ENCODE measurements at regions not wholly inside any gene's neighbourhood (a gene's known extent, or its start where the extent isn't known, plus 50 kb on each side); places are given as distances from the start of the nearest gene placed in this dataset.

- H4K20me1 ChIP-seq (ENCODE audit: control insufficient read depth, extremely low read depth, insufficient read depth, low read length) = no peaks in the 10 kb centered on the region
- H3K4me1 ChIP-seq (ENCODE audit: control insufficient read depth, extremely low read depth, insufficient read depth, low read length) = no peaks in the 10 kb centered on the region
- H3K9me3 ChIP-seq (ENCODE audit: control insufficient read depth, low read depth, low read length) = peaks cover 4% of the 10 kb centered on the region
- H3K79me2 ChIP-seq (ENCODE audit: control insufficient read depth, insufficient read depth, low read length) = no peaks in the 10 kb centered on the region
- H3K4me3 ChIP-seq (ENCODE audit: control insufficient read depth in 2 of 3, extremely low read depth in 1 of 3, insufficient read depth in 2 of 3, low read depth in 1 of 3, low read length in 3 of 3) = no peak overlapping the region
- FAIRE-seq (no peak), DNase-seq (ENCODE audit: low read depth, low spot score) (no peak)
- no peak overlapping the region for H2AFZ ChIP-seq (ENCODE audit: control insufficient read depth, low read length)
- no peak overlapping the region for H3K27ac ChIP-seq (ENCODE audit: control insufficient read depth, insufficient read depth, low read length)
- dilution Hi-C loops (cut with MboI; ENCODE audit: extremely low pct_ligation_motif_present, low sequenced_read_pairs) = no loop called here
- no peak for TF ChIP-seq EZH2 (IDR thresholded peaks at IDR 0.05; ENCODE audit: low read length)
- no peak for TF ChIP-seq CTCF (optimal IDR thresholded peaks at IDR 0.05 in 1 of 3, IDR thresholded peaks at IDR 0.05 in 1 of 3, conservative IDR thresholded peaks at IDR 0.05 in 1 of 3; ENCODE audit: extremely low read depth in 1 of 3, insufficient read depth in 2 of 3, low read length in 3 of 3)
- no peaks in the 10 kb centered on the region for H3K36me3 ChIP-seq (ENCODE audit: control insufficient read depth in 2 of 2, extremely low read depth in 1 of 2, insufficient read depth in 2 of 2, low read length in 2 of 2)
- no peaks in the 10 kb centered on the region for H3K27me3 ChIP-seq (ENCODE audit: control insufficient read depth, extremely low read depth, insufficient read depth, low read length)
- no peak overlapping the region for H3K4me2 ChIP-seq (ENCODE audit: control insufficient read depth, extremely low read depth, insufficient read depth, low read depth, low read length)
- no peak overlapping the region for H3K9ac ChIP-seq (ENCODE audit: control insufficient read depth, extremely low read depth, insufficient read depth, low read length)
- H3K9me1 ChIP-seq (ENCODE audit: control insufficient read depth, extremely low read depth, insufficient read depth, low read length) = no peaks in the 10 kb centered on the region
Observed at GRCh38 chr10:130456616-130457015, 320.4 kb downstream of the GLRX3 start.

GRCh38 chr10:130458509-130458908 lies 322.3 kb downstream of the GLRX3 start:
- Histone ChIP-seq H3K36me3 (ENCODE audit: control insufficient read depth in 2 of 2, extremely low read depth in 1 of 2, insufficient read depth in 2 of 2, low read length in 2 of 2) (no peaks in the 10 kb centered on the region), H4K20me1 (ENCODE audit: control insufficient read depth, extremely low read depth, insufficient read depth, low read length) (no peaks in the 10 kb centered on the region), H3K9ac (ENCODE audit: control insufficient read depth, extremely low read depth, insufficient read depth, low read length) (no peak overlapping the region), H3K27ac (ENCODE audit: control insufficient read depth, insufficient read depth, low read length) (no peak overlapping the region), H3K9me1 (ENCODE audit: control insufficient read depth, extremely low read depth, insufficient read depth, low read length) (no peaks in the 10 kb centered on the region), H3K4me1 (ENCODE audit: control insufficient read depth, extremely low read depth, insufficient read depth, low read length) (no peaks in the 10 kb centered on the region), H3K9me3 (ENCODE audit: control insufficient read depth, low read depth, low read length) (peaks cover under 1% of the 10 kb centered on the region), H3K27me3 (ENCODE audit: control insufficient read depth, extremely low read depth, insufficient read depth, low read length) (no peaks in the 10 kb centered on the region), H3K4me2 (ENCODE audit: control insufficient read depth, extremely low read depth, insufficient read depth, low read depth, low read length) (no peak overlapping the region), H3K4me3 (ENCODE audit: control insufficient read depth in 2 of 3, extremely low read depth in 1 of 3, insufficient read depth in 2 of 3, low read depth in 1 of 3, low read length in 3 of 3) (no peak overlapping the region), H2AFZ (ENCODE audit: control insufficient read depth, low read length) (no peak overlapping the region), H3K79me2 (ENCODE audit: control insufficient read depth, insufficient read depth, low read length) (no peaks in the 10 kb centered on the region)
- TF ChIP-seq EZH2 (IDR thresholded peaks at IDR 0.05; ENCODE audit: low read length) = no peak
- TF ChIP-seq CTCF (optimal IDR thresholded peaks at IDR 0.05 in 1 of 3, IDR thresholded peaks at IDR 0.05 in 1 of 3, conservative IDR thresholded peaks at IDR 0.05 in 1 of 3; ENCODE audit: extremely low read depth in 1 of 3, insufficient read depth in 2 of 3, low read length in 3 of 3) = no peak
- dilution Hi-C loops (cut with MboI; ENCODE audit: extremely low pct_ligation_motif_present, low sequenced_read_pairs) = no loop called here
- DNase-seq (ENCODE audit: low read depth, low spot score) (no peak), FAIRE-seq (no peak)
